SK-N-SH (cell line): ENCODE measurements at regions not wholly inside any gene's neighbourhood (a gene's known extent, or its start where the extent isn't known, plus 50 kb on each side); places are given as distances from the start of the nearest gene placed in this dataset.

Experiments used
- CTCF ChIA-PET: fragments of 300-600, 350-600 bp; formaldehyde crosslinking; extraction: SDS; loops from one replicate; lab custom pipeline; 2021; lab: Yijun Ruan, JAX
- POLR2A ChIA-PET: fragments of 350-600 bp; sonication (Branson Sonifier 250); formaldehyde crosslinking; extraction: SDS; loops from one replicate; lab custom pipeline; 2020; ENCODE audit warnings: antibody characterized with exemption, inconsistent platforms; lab: Yijun Ruan, JAX
- DNase-seq: peaks from one replicate; pipeline ENCODE4 v3.0.0; 2012
- H2AFZ ChIP-seq: fragments of 200-600 bp; sonication (generic); 2 replicates; pipeline ENCODE4 v1.8.1; 2016; ENCODE audit warnings: antibody characterized with exemption, mild to moderate bottlenecking, low read depth
- H3F3A ChIP-seq: fragments of 200-600 bp; sonication (generic); replicated peaks from 2 replicates; pipeline ENCODE3; 2016; ENCODE audit warnings: antibody characterized with exemption, mild to moderate bottlenecking; ENCODE audit not compliant: insufficient read depth
- H3K27ac ChIP-seq, 2 experiments: fragments of 200-500 bp in 1 of 2; fragments of 200-600 bp in 1 of 2; sonication (Bioruptor generic) in 1 of 2; sonication (generic), shearing (Covaris generic) in 1 of 2; 2 replicates each; pipeline versions ENCODE4 v1.5.1 to v1.6.1; 2014 to 2016; ENCODE audit warnings: low read depth in 2 of 2, inconsistent platforms in 1 of 2, low read length in 1 of 2, mild to moderate bottlenecking in 1 of 2, mixed read lengths in 1 of 2
- H3K27me3 ChIP-seq: fragments of 200-600 bp; sonication (generic), shearing (Covaris generic); 2 replicates; pipeline ENCODE4 v1.6.1; 2016; ENCODE audit warnings: mixed run types; ENCODE audit not compliant: insufficient read depth
- H3K36me3 ChIP-seq, 2 experiments: fragments of 200-500 bp in 1 of 2; fragments of 200-600 bp in 1 of 2; sonication (Bioruptor generic) in 1 of 2; sonication (generic) in 1 of 2; replicated peaks in 1 of 2; 2 replicates each; pipeline versions ENCODE3 to v1.5.1; 2014 to 2016; ENCODE audit warnings: low read length in 1 of 2, mild to moderate bottlenecking in 1 of 2; ENCODE audit not compliant: insufficient read depth in 2 of 2, control insufficient read depth in 1 of 2
- H3K4me1 ChIP-seq, 2 experiments: fragments of 200-500 bp in 1 of 2; fragments of 200-600 bp in 1 of 2; sonication (Bioruptor generic) in 1 of 2; sonication (generic), shearing (Covaris generic) in 1 of 2; 2 replicates each; pipeline versions ENCODE4 v1.5.1 to v1.6.1; 2014 to 2016; ENCODE audit warnings: low read depth in 1 of 2, low read length in 1 of 2, mixed run types in 1 of 2; ENCODE audit not compliant: insufficient read depth in 2 of 2, control insufficient read depth in 1 of 2
- H3K4me2 ChIP-seq: fragments of 200-600 bp; sonication (generic), shearing (Covaris generic); 2 replicates; pipeline ENCODE4 v1.6.1; 2017; ENCODE audit warnings: mixed run types
- H3K4me3 ChIP-seq, 2 experiments: fragments of 200-500 bp in 1 of 2; fragments of 200-600 bp in 1 of 2; sonication (Bioruptor generic) in 1 of 2; sonication (generic), shearing (Covaris generic) in 1 of 2; 2 replicates each; pipeline versions ENCODE4 v1.5.1 to v1.8.1; 2014 to 2016; ENCODE audit warnings: low read depth in 2 of 2, inconsistent platforms in 1 of 2, low read length in 1 of 2, mild to moderate bottlenecking in 1 of 2, mixed read lengths in 1 of 2, moderate library complexity in 1 of 2
- H3K79me2 ChIP-seq: fragments of 200-600 bp; sonication (generic); 2 replicates; pipeline ENCODE4 v1.8.1; 2017; ENCODE audit warnings: mild to moderate bottlenecking; ENCODE audit not compliant: insufficient read depth
- H3K9ac ChIP-seq: fragments of 200-600 bp; sonication (generic); 2 replicates; pipeline ENCODE4 v1.6.1; 2017; ENCODE audit warnings: mixed run types
- H3K9me2 ChIP-seq: fragments of 200-600 bp; sonication (generic); 2 replicates; pipeline ENCODE4 v1.6.1; 2017; ENCODE audit warnings: mixed run types
- H3K9me3 ChIP-seq: fragments of 200-600 bp; sonication (generic); 2 replicates; pipeline ENCODE4 v1.6.1; 2017; ENCODE audit warnings: mixed run types, mild to moderate bottlenecking, moderate library complexity
- H4K20me1 ChIP-seq: fragments of 200-600 bp; sonication (generic); 2 replicates; pipeline ENCODE4 v1.6.1; 2017; ENCODE audit warnings: mild to moderate bottlenecking, mixed run types; ENCODE audit not compliant: insufficient read depth
- EP300 ChIP-seq, 2 experiments: IDR thresholded peaks; 2 replicates each; pipeline versions ENCODE4 v1.4.0 to v1.6.1; 2012; ENCODE audit warnings: borderline replicate concordance in 1 of 2, low read depth in 1 of 2, low read length in 1 of 2
- FOSL2 ChIP-seq: IDR thresholded peaks from 2 replicates; pipeline ENCODE4 v1.4.0; 2012; ENCODE audit warnings: low read depth, mild to moderate bottlenecking, moderate library complexity, borderline replicate concordance
- FOXM1 ChIP-seq: IDR thresholded peaks from 2 replicates; pipeline ENCODE4 v1.4.0; 2012; ENCODE audit warnings: low read depth, mild to moderate bottlenecking
- GATA2 ChIP-seq: sonication (generic); formaldehyde crosslinking; IDR thresholded peaks from 2 replicates; pipeline ENCODE4 v1.5.0; 2020; ENCODE audit warnings: mild to moderate bottlenecking, missing genetic modification reagents
- MXI1 ChIP-seq: IDR thresholded peaks from 2 replicates; pipeline ENCODE4 v1.6.1; 2012; ENCODE audit warnings: mild to moderate bottlenecking, low read depth, low read length, improper control_type of control experiment
- NRF1 ChIP-seq: IDR thresholded peaks from 2 replicates; pipeline ENCODE4 v1.6.1; 2012; ENCODE audit warnings: low read depth, mild to moderate bottlenecking, low read length
- POLR2AphosphoS5 ChIP-seq: IDR thresholded peaks from 2 replicates; pipeline ENCODE4 v1.6.1; 2012; ENCODE audit warnings: low read depth, low read length
- RAD21 ChIP-seq: IDR thresholded peaks from 2 replicates; pipeline ENCODE4 v1.6.1; 2012; ENCODE audit warnings: mild to moderate bottlenecking, low read length
- RCOR1 ChIP-seq: fragments of 150-350 bp; IDR thresholded peaks from 2 replicates; pipeline ENCODE4 v1.6.1; 2017; ENCODE audit warnings: antibody characterized with exemption, low read length
- TAF1 ChIP-seq: IDR thresholded peaks from 2 replicates; pipeline ENCODE4 v1.6.1; 2012; ENCODE audit warnings: low read depth, mild to moderate bottlenecking, low read length, moderate library complexity, borderline replicate concordance
- TCF12 ChIP-seq: IDR thresholded peaks from 2 replicates; pipeline ENCODE4 v1.4.0; 2012
- TEAD4 ChIP-seq: IDR thresholded peaks from 2 replicates; pipeline ENCODE4 v1.4.0; 2012; ENCODE audit warnings: mild to moderate bottlenecking, borderline replicate concordance; ENCODE audit not compliant: insufficient read depth
- YY1 ChIP-seq: IDR thresholded peaks from 2 replicates; pipeline ENCODE4 v1.4.0; 2012; ENCODE audit warnings: low read depth, mild to moderate bottlenecking
- WGBS: methylation state at CpG from one replicate; pipeline ENCODE4 v1.1.6; 2017; ENCODE audit warnings: low lambda C conversion rate; 5-methylcytosine and 5-hydroxymethylcytosine counted together
- TF ChIP-seq, protein P1 (sequence below): fragments of 150-350 bp; IDR thresholded peaks from 2 replicates; pipeline ENCODE4 v1.6.1; 2016; ENCODE audit warnings: mild to moderate bottlenecking, low read depth, low read length
- TF ChIP-seq, protein P2 (sequence below): IDR thresholded peaks from 2 replicates; pipeline ENCODE4 v1.4.0; 2012; ENCODE audit warnings: low read depth, borderline replicate concordance
- TF ChIP-seq, protein P3 (sequence below): IDR thresholded peaks from 2 replicates; pipeline ENCODE4 v1.4.0; 2012; ENCODE audit warnings: low read depth, borderline replicate concordance

DNA sequence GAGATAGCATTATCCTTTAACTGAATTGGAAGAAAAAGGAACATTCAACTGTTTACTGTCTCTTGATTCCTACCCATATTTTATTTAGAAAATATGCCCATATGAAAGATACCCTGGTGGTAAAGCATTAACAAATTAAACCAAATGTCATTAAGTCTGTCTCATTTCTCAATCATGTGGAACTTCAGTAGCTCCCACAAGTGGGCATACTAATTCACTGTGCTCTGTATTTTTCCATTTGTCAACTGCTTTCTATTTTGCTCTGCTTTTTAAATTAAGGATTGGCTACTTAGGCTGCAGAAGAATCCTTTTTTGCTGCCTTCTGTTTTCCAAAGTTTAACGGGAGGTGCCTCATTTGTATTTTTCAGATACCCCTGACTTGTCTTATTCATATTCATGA, 77.2 kb downstream of the DDIT4L start:
- CTCF ChIA-PET, result interaction anchor here (0.5 to 1.9 kb wide), 5 partner anchors 18 to 120 kb away, joined by 3 to 6 read pairs (median 3); no protein-coding TSS in a partner anchor
- H3K4me3 ChIP-seq, result no peak overlapping the region
- no peaks in the 10 kb centered on the region for H3K79me2 ChIP-seq
- TF ChIP-seq TAF1, result no peak
- TF ChIP-seq GATA2 (CRISPR knock-in tag), result no peak
- TF ChIP-seq TCF12, result no peak
- TF ChIP-seq, all 33 proteins: peak for 0
- no peaks in the 10 kb centered on the region for H3K9me3 ChIP-seq
- no peaks in the 10 kb centered on the region for H3F3A ChIP-seq
- no peak overlapping the region for H3K9ac ChIP-seq
- POLR2A ChIA-PET, result no interaction called here
- H3K27me3 ChIP-seq, result no peaks in the 10 kb centered on the region
- WGBS, result 92% methylated on average over 1 of the region's 1 CpG
- H2AFZ ChIP-seq, result no peak overlapping the region
- no peak for DNase-seq
- H3K4me1 ChIP-seq, result peaks cover 0 to 14% of the 10 kb centered on the region in 2 experiments; a peak in 3 of 4 replicates
- no peaks in the 10 kb centered on the region for H3K36me3 ChIP-seq
- H3K27ac ChIP-seq, result no peak overlapping the region
- no peaks in the 10 kb centered on the region for H3K9me2 ChIP-seq
- no peaks in the 10 kb centered on the region for H4K20me1 ChIP-seq
- H3K4me2 ChIP-seq, result no peak overlapping the region

DNA sequence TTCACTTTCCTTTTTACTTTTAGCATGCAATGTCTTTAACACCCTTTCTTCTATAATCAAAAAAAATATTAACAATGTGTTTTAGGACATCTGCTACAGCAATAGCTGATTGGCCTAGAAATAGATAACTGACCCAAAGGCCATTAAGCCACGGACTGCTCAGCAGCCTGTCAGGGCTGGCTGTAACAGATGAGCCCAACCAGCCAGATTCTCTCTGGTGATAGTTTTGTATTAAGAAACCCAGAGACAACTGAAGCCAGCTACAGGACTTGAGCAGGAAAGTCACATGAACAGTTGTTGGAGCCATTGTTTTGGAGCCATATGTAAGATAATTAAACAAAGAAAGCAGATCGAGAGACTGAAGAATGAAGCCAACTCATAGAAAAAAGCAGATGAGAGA, 80.3 kb downstream of the DDIT4L start:
- Histone ChIP-seq H4K20me1 (no peaks in the 10 kb centered on the region), H2AFZ (no peak overlapping the region), H3K4me1 (peaks cover 0 to 6% of the 10 kb centered on the region in 2 experiments; a peak in 3 of 4 replicates), H3K36me3 (no peaks in the 10 kb centered on the region), H3K4me2 (no peak overlapping the region), H3K27ac (peak overlapping the region in 1 of 2 experiments; percentile 73; a peak in 2 of 4 replicates), H3K79me2 (no peaks in the 10 kb centered on the region), H3K9ac (no peak overlapping the region), H3K27me3 (no peaks in the 10 kb centered on the region), H3K9me2 (no peaks in the 10 kb centered on the region), H3F3A (no peaks in the 10 kb centered on the region), H3K9me3 (no peaks in the 10 kb centered on the region), H3K4me3 (no peak overlapping the region)
- CTCF ChIA-PET, result interaction anchor here (2.5 to 3.4 kb wide), 2 partner anchors 14 to 17 kb away, joined by 10 to 21 read pairs; no protein-coding TSS in a partner anchor
- POLR2A ChIA-PET, result no interaction called here
- DNase-seq, result peak; percentile 12
- TF ChIP-seq GATA2 (CRISPR knock-in tag) (peak; percentile 50), EP300 (IDR thresholded peaks at IDR 0.05; ENCODE audit: borderline replicate concordance in 1 of 2, low read depth in 1 of 2, low read length in 1 of 2) (0 out of 4 replicates have a peak, but pooled peaks of 1 of the 2 experiments have one; percentile 18), RAD21 (no peak)
- WGBS, result 37% methylated on average over 2 of the region's 2 CpGs

DNA sequence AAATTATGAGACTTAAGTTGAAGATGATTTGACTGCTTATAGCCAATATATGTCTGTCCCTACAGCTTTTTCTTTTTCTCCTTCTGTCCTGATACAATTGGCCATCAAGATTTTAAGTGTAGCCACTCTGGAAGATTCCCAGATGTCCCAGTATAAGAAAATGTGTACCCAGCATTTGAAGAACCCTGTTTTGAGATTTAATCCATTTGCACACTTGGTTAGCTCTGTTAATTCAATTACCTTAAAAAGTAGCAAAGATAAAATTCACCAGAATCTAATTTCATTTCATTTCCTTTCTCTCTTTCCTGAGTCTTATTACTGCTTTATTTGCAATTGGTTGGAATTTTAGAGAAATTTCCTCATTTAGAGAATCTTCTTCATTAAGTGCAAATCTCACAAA, 81.4 kb downstream of the DDIT4L start:
- ChIA-PET CTCF (interaction anchor here (0.6 to 3.4 kb wide), 4 partner anchors 9 to 110 kb away, joined by 3 to 21 read pairs (median 7); no protein-coding TSS in a partner anchor), POLR2A (no interaction called here)
- no peak overlapping the region for H3K9ac ChIP-seq
- TF ChIP-seq EP300 (IDR thresholded peaks at IDR 0.05; ENCODE audit: borderline replicate concordance in 1 of 2, low read depth in 1 of 2, low read length in 1 of 2) (peak in 1 of 2 experiments; percentile 64; a peak in 1 of 4 replicates), NRF1 (no peak), YY1 (no peak), GATA2 (CRISPR knock-in tag) (peak; percentile 29; the same call in 1 of the 2 replicates), MXI1 (no peak), POLR2AphosphoS5 (no peak), FOSL2 (no peak), RCOR1 (peak; percentile 44; the same call in 1 of the 2 replicates), TEAD4 (no peak), FOXM1 (no peak), TAF1 (no peak)
- TF ChIP-seq, protein P1, sequence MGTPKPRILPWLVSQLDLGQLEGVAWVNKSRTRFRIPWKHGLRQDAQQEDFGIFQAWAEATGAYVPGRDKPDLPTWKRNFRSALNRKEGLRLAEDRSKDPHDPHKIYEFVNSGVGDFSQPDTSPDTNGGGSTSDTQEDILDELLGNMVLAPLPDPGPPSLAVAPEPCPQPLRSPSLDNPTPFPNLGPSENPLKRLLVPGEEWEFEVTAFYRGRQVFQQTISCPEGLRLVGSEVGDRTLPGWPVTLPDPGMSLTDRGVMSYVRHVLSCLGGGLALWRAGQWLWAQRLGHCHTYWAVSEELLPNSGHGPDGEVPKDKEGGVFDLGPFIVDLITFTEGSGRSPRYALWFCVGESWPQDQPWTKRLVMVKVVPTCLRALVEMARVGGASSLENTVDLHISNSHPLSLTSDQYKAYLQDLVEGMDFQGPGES, result no peak
- TF ChIP-seq, protein P2, sequence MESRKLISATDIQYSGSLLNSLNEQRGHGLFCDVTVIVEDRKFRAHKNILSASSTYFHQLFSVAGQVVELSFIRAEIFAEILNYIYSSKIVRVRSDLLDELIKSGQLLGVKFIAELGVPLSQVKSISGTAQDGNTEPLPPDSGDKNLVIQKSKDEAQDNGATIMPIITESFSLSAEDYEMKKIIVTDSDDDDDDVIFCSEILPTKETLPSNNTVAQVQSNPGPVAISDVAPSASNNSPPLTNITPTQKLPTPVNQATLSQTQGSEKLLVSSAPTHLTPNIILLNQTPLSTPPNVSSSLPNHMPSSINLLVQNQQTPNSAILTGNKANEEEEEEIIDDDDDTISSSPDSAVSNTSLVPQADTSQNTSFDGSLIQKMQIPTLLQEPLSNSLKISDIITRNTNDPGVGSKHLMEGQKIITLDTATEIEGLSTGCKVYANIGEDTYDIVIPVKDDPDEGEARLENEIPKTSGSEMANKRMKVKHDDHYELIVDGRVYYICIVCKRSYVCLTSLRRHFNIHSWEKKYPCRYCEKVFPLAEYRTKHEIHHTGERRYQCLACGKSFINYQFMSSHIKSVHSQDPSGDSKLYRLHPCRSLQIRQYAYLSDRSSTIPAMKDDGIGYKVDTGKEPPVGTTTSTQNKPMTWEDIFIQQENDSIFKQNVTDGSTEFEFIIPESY, result no peak
- TF ChIP-seq, protein P3, sequence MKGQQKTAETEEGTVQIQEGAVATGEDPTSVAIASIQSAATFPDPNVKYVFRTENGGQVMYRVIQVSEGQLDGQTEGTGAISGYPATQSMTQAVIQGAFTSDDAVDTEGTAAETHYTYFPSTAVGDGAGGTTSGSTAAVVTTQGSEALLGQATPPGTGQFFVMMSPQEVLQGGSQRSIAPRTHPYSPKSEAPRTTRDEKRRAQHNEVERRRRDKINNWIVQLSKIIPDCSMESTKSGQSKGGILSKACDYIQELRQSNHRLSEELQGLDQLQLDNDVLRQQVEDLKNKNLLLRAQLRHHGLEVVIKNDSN, result no peak

More for the DNA sequence above, 81.4 kb downstream of the DDIT4L start:
- no peaks in the 10 kb centered on the region for H3K36me3 ChIP-seq
- H3K79me2 ChIP-seq, result no peaks in the 10 kb centered on the region
- no peaks in the 10 kb centered on the region for H3K27me3 ChIP-seq
- H3K4me3 ChIP-seq, result no peak overlapping the region
- no peaks in the 10 kb centered on the region for H3F3A ChIP-seq
- H3K27ac ChIP-seq, result peak overlapping the region in 1 of 2 experiments; percentile 73; a peak in 2 of 4 replicates
- no peaks in the 10 kb centered on the region for H3K9me3 ChIP-seq
- H2AFZ ChIP-seq, result no peak overlapping the region; the same call in 1 of the 2 replicates
- H3K4me2 ChIP-seq, result no peak overlapping the region
- no peaks in the 10 kb centered on the region for H3K9me2 ChIP-seq
- DNase-seq, result peak; percentile 5
- peaks cover 0 to 6% of the 10 kb centered on the region in 2 experiments; a peak in 3 of 4 replicates for H3K4me1 ChIP-seq
- H4K20me1 ChIP-seq, result no peaks in the 10 kb centered on the region
